Left lung (tissue), 4 donors: ENCODE measurements at regions not wholly inside any gene's neighbourhood (a gene's known extent, or its start where the extent isn't known, plus 50 kb on each side); places are given as distances from the start of the nearest gene placed in this dataset.
"Not testable (repeated sequence)": the region's sequence is repeated elsewhere in the genome, so short reads cannot be mapped to it uniquely, and the experiment has no call there.

Experiments used
- ATAC-seq: fragments of 200-7000 bp; cut with Tn5 transposase; one replicate; pipeline ENCODE4 v1.9.1; 2020; ENCODE audit warnings: moderate library complexity
- DNase-seq, 4 donors: peaks; one replicate each; pipeline ENCODE4 v3.0.0-alpha.2; 2013 to 2020
- H3K27ac ChIP-seq, 2 donors: fragments of 200-600 bp; sonication (generic) in 1 of 2; one replicate each; pipeline versions ENCODE4 v1.5.0 to v1.8.0; 2020 to 2021
- H3K27me3 ChIP-seq, 2 donors: fragments of 200-600 bp; sonication (generic) in 1 of 2; one replicate each; pipeline versions ENCODE4 v1.5.0 to v1.8.0; 2020 to 2021
- H3K36me3 ChIP-seq, 2 donors: fragments of 200-600 bp; sonication (generic) in 1 of 2; one replicate each; pipeline versions ENCODE4 v1.5.0 to v1.8.0; 2020 to 2021
- H3K4me1 ChIP-seq, 2 donors: fragments of 200-600 bp; one replicate each; pipeline ENCODE4 v1.8.0; 2021
- H3K4me3 ChIP-seq, 2 donors: fragments of 200-600 bp; sonication (generic) in 1 of 2; one replicate each; pipeline versions ENCODE4 v1.5.0 to v1.8.0; 2020 to 2021; ENCODE audit warnings: mild to moderate bottlenecking in 1 of 2
- H3K9me3 ChIP-seq, 2 donors: fragments of 200-600 bp; sonication (generic) in 1 of 2; one replicate each; pipeline versions ENCODE4 v1.5.0 to v1.8.0; 2020 to 2021
- intact Hi-C, 2 donors: fragments of 100-400 bp; cut with DNase I; formaldehyde crosslinking; loops; one replicate each; pipeline versions ENCODE4 v1.11.2 to v1.14.2; 2022
- TF ChIP-seq, protein P1 (sequence below), 2 donors: fragments of 200-600 bp; sonication (generic) in 1 of 2; IDR thresholded peaks; one replicate each; pipeline versions ENCODE4 v1.5.0 to v1.8.0; 2021; ENCODE audit warnings: antibody characterized with exemption in 2 of 2
- donor health status: DM: no; HTN: yes; CAD: no.
- donor health status: DM: no; HTN: no; CAD: no.

- TF ChIP-seq, protein P1, sequence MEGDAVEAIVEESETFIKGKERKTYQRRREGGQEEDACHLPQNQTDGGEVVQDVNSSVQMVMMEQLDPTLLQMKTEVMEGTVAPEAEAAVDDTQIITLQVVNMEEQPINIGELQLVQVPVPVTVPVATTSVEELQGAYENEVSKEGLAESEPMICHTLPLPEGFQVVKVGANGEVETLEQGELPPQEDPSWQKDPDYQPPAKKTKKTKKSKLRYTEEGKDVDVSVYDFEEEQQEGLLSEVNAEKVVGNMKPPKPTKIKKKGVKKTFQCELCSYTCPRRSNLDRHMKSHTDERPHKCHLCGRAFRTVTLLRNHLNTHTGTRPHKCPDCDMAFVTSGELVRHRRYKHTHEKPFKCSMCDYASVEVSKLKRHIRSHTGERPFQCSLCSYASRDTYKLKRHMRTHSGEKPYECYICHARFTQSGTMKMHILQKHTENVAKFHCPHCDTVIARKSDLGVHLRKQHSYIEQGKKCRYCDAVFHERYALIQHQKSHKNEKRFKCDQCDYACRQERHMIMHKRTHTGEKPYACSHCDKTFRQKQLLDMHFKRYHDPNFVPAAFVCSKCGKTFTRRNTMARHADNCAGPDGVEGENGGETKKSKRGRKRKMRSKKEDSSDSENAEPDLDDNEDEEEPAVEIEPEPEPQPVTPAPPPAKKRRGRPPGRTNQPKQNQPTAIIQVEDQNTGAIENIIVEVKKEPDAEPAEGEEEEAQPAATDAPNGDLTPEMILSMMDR (IDR thresholded peaks at IDR 0.05): no peak
- no peaks in the 10 kb centered on the region for H3K9me3 ChIP-seq
- intact Hi-C loops: no loop called here
Observed at GRCh38 chrX:45557387-45557786, 356.7 kb upstream of the DIPK2B start.

DNA sequence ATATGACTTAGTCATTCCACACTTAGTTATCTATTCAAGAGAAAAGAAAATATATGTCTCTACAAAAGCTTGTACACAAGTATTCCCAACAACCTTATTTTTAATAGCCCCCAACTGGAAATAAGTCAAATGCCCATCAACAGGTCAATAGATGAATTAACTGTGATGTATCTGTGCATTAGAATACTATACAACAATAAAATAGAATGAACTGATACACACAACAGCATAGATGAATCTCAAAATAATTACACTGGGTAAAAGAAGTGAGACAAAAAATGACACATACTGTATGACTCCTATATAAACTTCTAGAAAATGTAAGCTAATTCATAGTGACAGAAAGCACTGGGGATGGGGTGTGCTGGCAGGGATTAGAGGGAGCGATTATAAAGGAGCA, 354.1 kb upstream of the DIPK2B start:
- intact Hi-C loops: no loop called here

More at GRCh38 chrX:45557387-45557786, 356.7 kb upstream of the DIPK2B start:
- no peak for ATAC-seq
- H3K36me3 ChIP-seq: no peaks in the 10 kb centered on the region
- H3K4me1 ChIP-seq: no peaks in the 10 kb centered on the region
- DNase-seq: no peak
- no peaks in the 10 kb centered on the region for H3K27me3 ChIP-seq
- no peak overlapping the region for H3K4me3 ChIP-seq
- H3K27ac ChIP-seq: no peak overlapping the region

GRCh38 chrX:45553417-45553816, 352.7 kb upstream of the DIPK2B start:
- Histone ChIP-seq H3K4me1 (no peaks in the 10 kb centered on the region), H3K27ac (no peak overlapping the region), H3K9me3 (no peaks in the 10 kb centered on the region), H3K27me3 (no peaks in the 10 kb centered on the region), H3K36me3 (no peaks in the 10 kb centered on the region), H3K4me3 (no peak overlapping the region)
- intact Hi-C loops: no loop called here
- TF ChIP-seq, protein P1 (IDR thresholded peaks at IDR 0.05): no peak
- no peak for DNase-seq
- no peak for ATAC-seq

More for the DNA sequence above, 354.1 kb upstream of the DIPK2B start:
- no peaks in the 10 kb centered on the region for H3K36me3 ChIP-seq
- TF ChIP-seq, protein P1 (IDR thresholded peaks at IDR 0.05): no peak
- H3K27ac ChIP-seq: no peak overlapping the region
- DNase-seq (no peak), ATAC-seq (no peak)
- no peaks in the 10 kb centered on the region for H3K9me3 ChIP-seq
- no peaks in the 10 kb centered on the region for H3K27me3 ChIP-seq
- no peak overlapping the region for H3K4me3 ChIP-seq
- H3K4me1 ChIP-seq: no peaks in the 10 kb centered on the region

GRCh38 chrX:45546697-45547096, 346.0 kb upstream of the DIPK2B start:
- H3K27ac ChIP-seq, H3K27me3 ChIP-seq, ATAC-seq, DNase-seq, H3K36me3 ChIP-seq, H3K9me3 ChIP-seq, H3K4me3 ChIP-seq, intact Hi-C loops, H3K4me1 ChIP-seq: not testable (repeated sequence)

GRCh38 chrX:45540181-45540580, 339.5 kb upstream of the DIPK2B start:
- H3K27ac ChIP-seq: no peak overlapping the region
- no peaks in the 10 kb centered on the region for H3K9me3 ChIP-seq
- DNase-seq: peak in 2 of 4 donors; percentile 32 to 41
- no peaks in the 10 kb centered on the region for H3K4me1 ChIP-seq
- no peaks in the 10 kb centered on the region for H3K36me3 ChIP-seq
- TF ChIP-seq, protein P1 (IDR thresholded peaks at IDR 0.05): no peak
- H3K27me3 ChIP-seq: no peaks in the 10 kb centered on the region
- no peak for ATAC-seq
- H3K4me3 ChIP-seq: no peak overlapping the region
- intact Hi-C loops: no loop called here

DNA sequence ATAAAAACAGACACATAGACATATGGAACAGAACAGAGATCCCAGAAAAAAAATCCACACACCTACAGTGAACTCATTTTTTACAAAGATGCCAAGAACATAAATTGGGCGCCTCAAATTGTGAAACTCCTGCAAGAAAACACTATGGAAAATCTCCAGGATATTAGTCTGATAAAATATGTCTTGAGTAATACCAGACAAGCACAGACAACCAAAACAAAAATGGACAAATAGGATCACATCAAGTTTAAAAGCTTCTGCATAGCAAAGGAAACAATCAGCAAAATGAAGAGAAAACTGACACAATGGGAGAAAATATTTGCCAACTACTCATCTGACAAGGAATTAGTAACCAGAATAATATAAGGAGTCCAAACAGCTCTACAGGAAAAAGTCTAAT, 337.3 kb upstream of the DIPK2B start:
- Histone ChIP-seq H3K36me3 (no peaks in the 10 kb centered on the region), H3K4me3 (no peak overlapping the region), H3K9me3 (no peaks in the 10 kb centered on the region), H3K27ac (no peak overlapping the region), H3K4me1 (no peaks in the 10 kb centered on the region), H3K27me3 (no peaks in the 10 kb centered on the region)
- TF ChIP-seq, protein P1 (IDR thresholded peaks at IDR 0.05): no peak
- intact Hi-C loops: no loop called here
- no peak for ATAC-seq
- no peak for DNase-seq
